HG03097 (cell line): ENCODE measurements at regions not wholly inside any gene's neighbourhood (a gene's known extent, or its start where the extent isn't known, plus 50 kb on each side); places are given as distances from the start of the nearest gene placed in this dataset.
"Not testable (repeated sequence)": the region's sequence is repeated elsewhere in the genome, so short reads cannot be mapped to it uniquely, and the experiment has no call there.

ENCODE experiments used
- ATAC-seq: cut with Tn5 transposase; IDR thresholded peaks from one replicate; pipeline ENCODE4 v1.9.1; 2021; ENCODE audit not compliant: unreplicated experiment, low FRiP score

DNA sequence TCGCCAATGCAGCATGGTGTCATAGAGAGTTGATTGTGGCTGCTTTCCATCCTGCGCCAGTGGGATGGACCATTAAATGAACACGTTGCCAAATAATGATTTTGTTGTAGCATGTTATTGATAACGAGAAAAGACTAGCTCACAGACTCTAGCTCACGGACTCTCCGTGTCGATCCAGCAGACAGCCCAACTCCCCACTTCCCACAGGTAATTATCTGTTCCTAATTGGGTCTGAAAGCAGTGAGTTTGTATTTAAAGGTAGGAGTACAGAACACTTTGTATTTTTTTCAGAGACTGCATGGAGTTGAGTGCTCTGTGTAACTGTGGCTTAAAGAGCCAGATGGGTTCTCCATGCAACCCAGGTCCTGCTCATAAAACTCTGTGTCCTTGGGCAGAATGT lies 1250.5 kb downstream of the TYW1 start:
- ATAC-seq: no peak

DNA sequence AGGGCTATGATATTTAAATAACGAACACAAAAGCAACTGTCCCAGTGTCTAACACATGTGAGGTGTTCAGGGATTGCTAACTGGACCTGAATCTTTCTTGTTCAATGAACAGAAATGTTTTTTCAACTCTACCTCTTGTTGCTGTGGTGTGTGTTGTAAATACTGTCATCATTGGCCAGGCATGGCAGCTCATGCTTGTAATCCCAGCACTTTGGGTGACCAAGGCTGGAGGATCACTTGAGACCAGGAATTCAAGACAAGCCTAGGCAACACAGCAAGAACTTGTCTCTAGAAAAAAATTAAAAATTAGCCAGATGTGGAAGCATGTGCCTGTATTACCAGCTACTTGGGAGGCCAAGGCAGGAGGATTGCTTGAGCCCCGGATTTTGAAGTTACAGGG lies 1250.9 kb downstream of the TYW1 start:
- ATAC-seq: no peak

DNA sequence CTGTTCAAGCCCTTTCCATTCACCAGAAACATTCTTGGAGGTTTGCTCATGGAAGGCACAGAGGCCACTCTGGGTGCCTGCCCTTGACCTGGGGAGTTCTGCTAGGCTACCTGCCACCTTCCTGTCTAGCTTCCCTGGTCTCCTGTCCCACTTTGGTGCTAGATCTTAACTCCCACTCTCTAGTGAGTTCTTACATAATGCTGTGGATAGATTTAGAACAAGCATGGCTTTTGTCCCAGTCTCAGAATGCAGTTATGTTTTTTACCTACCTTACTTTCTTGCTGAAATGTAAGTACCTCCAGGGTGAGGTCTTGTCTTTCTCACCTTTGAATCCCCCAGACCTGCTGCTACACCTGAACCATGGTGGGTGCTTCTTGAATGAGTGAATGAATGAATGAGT lies 1252.3 kb downstream of the TYW1 start:
- no peak for ATAC-seq

DNA sequence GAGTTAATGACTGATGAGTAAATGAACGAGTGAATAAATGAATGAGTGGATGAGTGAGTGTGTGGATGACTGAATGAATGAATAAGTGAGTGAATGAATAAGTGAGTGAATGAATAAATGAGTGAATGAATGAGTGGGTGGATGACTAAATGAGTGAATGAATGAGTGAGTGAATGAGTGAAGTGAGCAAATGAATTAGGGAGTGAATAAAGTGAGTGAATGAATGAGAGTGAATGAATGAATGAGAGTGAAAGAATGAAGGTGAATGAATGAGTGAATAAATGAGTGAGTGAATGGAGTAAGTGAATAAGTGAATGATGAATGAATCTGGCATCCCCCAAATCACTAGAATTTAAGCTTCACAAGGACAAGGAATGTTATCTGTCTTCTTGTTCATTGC lies 1253.0 kb downstream of the TYW1 start:
- ATAC-seq: no peak

DNA sequence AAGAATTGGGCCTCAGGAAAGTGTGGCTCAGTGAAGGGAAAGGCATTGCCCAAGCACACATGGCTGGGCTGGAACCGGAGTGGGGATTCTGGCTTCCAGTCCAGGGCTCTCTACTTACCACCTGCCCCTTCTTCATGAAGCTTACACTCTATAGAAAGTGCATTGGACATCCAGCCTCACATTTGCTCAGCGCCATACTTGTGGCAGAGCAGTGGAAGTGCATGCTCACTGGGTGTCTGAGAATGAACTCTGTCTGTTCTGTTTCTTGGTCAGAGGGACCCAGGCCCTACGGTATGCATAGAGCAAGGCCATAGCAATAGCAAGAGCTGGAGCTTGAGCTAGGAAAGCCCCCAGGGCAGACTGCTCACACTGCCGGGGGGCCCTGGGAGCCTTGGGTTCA lies 1253.5 kb downstream of the TYW1 start:
- no peak for ATAC-seq

DNA sequence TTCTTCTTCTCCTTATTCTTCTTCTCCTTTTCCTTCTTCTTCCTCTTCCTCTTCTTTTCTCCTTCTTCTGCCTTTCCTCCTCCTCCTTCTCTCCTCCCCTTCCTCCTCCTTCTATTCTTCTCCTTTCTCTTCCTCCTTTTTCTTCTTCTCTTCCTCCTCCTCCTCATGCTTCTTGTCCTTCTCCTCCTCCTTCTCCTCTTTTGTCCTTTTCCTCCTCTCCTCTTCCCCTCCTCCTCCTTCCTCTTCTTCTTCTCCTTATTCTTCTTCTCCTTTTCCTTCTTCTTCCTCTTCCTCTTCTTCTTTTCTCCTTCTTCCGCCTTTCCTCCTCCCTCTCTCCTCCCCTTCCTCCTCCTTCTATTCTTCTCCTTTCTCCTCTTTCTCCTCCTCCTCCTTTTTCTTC lies 1258.2 kb downstream of the TYW1 start:
- not testable (repeated sequence) for ATAC-seq

DNA sequence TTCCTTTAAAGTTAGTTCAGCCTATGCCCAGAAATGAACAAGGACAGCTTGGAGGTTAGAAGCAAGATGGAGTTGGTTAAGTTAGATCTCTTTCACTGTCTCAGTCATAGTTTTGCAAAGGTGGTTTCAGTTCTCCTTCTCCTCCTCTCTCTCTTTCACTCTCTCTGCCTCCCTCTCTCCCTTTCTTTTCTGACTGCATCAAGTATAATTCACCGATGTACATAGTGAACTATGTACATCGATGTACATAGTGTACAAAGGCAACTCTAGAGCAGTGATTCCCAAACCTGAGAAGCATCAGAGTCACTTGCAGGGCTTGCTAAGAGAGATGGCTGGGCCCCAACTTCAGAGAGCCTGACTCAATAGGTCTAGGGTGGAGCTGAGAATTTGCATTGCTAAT lies 1259.7 kb downstream of the TYW1 start:
- ATAC-seq: no peak

DNA sequence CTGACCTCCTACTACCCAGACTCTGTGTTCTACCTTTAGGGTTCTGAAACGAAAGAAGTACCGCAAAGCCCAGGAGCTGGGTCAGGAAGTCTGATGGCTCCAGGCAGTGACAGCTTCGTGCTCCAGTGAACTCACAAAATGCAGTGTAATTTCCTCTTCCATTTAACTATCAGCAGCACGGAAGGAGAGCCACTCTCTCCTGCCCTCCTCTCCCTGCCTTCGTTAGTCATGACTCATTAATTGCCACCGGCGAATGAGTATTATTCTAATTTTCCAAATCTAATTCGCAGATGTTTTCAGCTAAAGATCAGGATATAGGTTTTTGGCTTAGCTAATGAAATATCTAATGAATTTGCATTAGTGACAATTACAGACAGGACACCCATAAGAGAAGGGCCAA lies 1262.0 kb downstream of the TYW1 start:
- ATAC-seq: no peak

DNA sequence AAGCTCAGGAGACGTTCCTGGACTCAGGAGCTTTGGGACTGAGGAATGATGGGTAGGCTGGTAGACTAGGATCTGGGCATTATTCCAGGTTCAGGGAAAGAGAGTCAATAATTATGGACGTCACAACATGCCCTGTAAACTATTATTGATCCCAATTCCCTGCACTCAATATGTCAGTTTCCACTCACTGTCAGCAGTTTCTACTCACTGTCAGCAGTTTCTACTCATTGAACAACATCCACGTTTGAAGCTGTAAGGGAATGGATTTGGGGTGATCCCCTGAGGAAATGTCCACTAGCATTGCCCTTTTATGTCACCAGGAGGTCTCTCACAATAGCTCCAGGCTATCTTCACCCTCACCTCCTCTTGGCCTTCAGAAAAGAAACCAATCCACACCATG lies 1268.6 kb downstream of the TYW1 start:
- ATAC-seq: no peak

DNA sequence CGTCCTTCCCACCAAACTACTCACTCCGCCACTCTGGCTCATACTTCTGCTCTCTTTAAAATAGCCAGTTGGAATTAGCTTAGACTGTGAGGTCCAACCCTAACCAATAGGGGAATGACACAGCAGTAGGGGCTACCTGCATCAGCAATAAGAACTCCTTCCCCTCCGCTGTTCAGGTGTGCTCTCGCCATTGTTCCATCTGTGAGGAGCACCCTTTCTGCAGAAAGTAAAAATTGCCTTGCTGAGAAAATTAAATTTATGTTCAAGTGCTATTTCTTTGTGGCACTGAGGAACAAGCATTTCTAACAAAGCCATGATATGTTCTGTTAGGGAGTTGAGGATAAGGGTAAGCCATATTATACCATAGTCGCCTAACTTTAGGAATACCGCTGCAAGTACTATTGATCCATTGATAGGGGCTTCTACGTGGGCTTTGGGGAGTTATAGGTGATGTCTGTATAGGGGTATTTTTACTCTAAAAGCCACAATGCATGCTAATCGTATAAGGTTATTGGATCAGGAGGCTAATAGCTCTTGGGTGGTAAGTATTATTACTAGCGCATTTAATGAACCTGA lies 1269.5 kb downstream of the TYW1 start:
- no peak for ATAC-seq

DNA sequence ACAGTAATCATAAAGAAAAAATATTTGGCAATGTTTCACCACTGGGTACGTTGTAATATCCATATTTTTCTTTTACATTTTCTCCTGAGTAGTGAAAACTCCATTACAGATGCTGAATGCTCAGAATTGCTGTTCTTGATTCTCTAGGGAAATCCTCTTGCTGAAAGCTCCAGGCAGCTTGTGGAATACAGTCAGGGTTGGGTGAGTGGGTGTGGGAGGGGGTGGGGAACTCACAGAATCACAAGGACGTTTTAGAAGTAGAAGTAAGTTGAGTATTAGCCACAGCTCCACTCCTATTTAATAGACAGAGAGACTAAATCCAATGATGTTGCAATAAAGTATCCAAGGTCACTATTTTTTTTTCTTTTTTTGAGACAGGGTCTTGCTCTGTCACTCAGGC lies 1270.9 kb downstream of the TYW1 start:
- ATAC-seq: no peak

DNA sequence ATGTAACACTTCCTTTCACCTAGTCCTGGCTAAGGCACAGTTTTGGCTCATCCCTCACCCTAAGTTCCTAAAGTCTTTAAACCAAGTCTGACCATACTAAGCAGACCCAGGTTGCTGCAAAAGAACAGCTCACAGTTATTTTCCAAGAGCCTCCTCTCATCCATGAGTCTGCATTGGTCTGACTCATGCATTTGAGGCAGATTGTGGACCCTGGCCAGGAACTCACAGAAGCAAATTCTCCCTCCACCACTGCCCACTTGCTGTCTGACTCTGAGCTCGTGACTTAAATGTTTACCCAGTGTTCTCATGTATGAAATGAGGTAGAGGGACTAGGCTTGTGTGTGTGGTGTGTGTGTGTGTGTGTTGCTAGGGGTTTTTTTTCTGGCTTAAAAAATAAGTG lies 1272.8 kb downstream of the TYW1 start:
- ATAC-seq: no peak

DNA sequence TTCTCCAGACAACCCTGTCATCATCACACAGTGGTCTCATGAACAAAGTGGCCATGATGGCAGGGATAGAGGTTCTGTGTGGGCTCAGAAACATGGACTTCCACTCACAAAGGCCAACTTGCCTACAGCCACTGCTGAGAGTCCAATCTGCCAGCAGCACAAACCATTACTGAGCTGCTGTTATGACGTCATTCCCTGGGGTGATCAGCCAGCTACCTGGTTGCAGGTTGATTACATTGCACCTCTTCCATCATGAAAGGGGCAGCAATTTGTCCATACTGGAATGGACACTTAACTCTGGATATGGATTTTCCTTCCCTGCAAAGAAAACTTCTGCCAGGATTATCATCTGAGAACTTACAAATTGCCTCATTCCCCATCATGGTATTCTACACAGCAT lies 1275.9 kb downstream of the TYW1 start:
- ATAC-seq: no peak

DNA sequence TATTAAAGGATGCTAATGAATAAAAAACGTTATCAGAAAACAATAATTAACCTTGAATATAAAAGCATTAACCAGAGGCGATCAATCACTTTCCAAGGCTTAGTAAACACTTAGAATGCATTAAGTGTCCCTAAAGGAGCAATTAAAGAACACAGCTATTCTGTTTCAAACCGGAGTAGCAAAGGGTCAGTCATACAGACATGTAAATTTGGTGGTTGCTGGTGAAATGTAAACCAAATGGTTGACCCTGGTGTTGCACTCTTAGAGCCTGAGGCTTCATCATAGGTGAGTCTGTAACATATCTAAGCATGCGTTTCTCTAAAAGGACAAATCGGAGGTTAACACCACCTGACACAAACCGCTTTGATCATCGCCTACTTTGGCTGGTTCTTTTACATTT lies 1280.1 kb downstream of the TYW1 start:
- ATAC-seq: no peak

DNA sequence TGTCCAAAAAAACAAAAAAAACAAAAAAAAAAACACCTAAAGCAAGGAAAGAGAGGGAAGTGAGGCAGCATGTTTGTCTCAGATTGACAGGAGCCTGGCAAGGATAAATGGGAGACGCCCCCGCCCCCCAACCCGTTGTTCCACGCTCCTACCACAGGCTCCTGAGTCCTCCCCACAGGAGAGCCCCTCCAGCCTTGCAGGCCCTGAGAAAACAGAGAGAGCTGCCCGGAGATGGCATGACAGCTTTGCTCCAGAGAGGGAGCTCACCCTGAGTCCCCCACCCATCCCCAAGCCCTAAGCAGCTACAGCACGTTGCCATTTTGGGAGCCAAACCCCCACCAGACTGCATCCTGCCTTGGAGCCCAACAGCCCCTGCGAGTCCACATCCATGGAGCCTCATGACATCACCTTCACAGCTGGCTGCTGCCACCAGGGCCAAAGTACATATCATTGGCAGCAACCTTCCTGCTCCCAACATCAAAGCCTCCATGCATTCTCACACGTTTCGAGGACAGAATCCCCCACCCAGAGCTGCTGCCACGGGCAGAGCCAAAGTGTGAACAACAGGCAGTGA lies 1283.3 kb downstream of the TYW1 start:
- no peak for ATAC-seq

DNA sequence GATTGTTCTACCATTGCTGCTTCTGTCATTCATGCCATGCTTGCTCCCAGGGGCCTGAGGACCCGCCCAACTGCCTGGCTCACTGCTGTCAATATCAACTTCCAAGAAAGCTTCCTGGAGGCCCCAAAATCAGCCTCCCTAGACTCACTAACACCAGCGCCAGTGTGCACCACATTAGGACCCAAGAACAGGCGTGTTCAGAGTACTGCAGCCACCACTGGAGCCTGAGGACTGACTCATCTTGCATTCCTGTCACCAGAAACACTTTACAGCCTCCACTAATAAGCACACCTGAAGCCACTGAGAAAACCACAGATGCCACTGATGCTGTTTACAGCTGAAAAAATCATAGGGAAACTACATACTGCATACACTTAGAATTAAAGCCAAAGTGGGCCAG lies 1284.3 kb downstream of the TYW1 start:
- no peak for ATAC-seq

DNA sequence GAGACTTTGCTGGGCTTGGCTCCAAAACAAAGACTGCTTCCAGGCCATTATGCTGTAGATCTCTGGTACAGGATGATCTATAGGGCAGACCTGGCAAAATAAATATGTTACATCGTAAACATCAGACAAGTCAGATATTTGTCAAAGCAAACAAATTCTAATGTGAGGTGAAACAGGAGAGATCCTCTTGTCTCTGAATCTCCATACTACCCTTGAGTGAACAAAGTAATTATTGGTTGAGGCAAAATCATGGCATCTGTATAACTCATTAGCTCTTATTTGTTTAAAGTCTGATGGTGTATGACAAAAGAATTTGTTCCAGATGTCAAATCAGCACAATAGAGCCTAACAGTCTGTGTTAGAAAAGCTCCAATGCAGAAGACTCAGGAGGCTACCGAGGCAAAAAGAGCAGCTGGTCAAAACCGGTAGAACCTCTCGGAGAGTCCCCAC lies 1291.5 kb downstream of the TYW1 start:
- ATAC-seq: no peak

DNA sequence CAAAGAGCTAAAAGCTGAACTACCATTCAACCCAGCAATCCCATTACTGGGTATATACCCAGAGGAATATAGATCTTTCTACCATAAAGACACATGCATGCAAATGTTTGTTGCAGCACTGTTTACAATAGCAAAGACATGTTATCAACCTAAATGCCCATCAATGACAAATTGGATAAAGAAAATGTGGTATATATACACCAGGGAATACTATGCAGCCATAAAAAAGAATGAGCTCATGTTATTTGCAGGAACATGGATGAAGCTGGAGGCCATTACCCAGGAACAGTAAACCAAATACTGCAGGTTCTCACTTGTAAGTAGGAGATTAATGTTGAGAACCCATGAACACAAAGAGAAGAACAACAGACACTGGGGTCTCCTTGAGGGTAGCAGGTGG lies 1295.1 kb downstream of the TYW1 start:
- ATAC-seq: no peak

DNA sequence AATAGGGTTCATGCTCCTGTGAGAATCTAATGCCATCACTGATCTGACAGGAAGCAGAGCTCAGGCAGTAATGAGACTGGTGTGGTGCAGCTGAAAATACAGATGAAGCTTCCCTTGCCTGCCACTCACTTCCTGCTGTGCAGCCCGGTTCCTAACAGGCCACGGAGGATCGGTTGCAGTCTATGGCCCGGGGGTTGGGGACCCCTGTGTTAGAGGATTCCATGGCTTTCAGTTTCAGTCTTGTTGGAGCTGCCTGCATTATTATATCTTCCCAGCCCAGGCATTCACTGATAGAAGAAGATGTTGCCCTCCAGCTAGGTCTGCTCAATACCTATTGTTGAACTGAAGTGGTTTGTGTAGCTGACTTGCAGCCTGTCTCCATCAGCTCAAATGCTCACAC lies 1298.8 kb downstream of the TYW1 start:
- no peak for ATAC-seq

DNA sequence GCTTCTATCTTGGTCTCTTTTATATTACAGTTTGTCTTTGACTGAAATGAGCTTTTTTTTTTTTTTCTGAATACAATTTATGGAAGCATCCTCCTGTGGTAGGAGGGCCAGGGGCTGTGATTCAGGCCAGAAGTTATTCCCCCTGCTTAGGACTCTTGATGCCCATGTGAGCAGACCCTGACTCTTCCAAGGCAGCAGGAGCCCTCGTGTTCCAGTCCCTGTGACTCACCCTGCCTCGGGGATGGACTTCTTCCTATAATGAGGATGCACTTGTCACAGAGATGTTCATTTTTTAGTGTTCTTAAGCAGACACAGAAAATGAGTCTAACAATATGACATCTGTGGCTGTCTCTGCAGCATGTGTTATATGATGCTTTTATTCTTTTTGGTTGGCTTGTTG lies 1293.7 kb upstream of the AUTS2 start:
- ATAC-seq: no peak

DNA sequence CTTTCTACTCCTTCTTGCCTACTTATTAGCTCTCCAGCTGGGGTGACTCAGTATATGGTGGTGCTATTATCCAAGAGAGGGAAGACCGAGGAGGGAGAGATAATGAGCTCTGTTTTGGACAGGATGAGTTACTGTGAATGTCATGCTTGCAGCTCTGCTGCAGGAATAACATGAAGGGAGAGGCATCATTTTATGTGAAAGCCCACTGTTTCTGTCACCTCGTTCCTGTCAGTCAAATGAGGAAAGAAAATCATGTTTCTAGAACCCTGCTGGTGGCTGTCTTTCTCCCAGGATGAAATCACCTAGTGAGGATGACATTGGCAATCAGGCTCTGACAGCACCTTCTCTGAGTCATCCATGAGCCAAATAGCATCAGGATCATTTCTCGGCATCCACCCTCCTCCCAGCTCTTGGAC lies 1291.6 kb upstream of the AUTS2 start:
- ATAC-seq: no peak

DNA sequence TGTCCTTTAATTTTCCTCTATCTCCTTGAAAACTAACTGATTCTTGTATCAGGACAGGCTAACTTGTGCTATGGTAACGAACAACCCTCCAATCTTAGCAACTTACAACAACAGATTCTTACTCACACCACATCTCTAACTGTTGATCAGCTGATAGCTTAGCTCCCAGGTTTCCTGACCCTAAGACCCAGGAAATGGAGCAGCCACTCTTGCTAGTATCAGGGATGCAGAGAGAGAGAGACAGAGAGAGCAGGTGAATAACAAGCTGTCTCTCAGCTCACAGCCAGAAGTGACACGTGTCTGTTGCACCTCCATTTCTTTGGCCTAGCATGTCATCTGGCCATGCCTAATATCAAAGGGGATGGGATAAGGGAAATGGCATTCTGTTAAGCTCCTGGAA lies 1289.0 kb upstream of the AUTS2 start:
- no peak for ATAC-seq

DNA sequence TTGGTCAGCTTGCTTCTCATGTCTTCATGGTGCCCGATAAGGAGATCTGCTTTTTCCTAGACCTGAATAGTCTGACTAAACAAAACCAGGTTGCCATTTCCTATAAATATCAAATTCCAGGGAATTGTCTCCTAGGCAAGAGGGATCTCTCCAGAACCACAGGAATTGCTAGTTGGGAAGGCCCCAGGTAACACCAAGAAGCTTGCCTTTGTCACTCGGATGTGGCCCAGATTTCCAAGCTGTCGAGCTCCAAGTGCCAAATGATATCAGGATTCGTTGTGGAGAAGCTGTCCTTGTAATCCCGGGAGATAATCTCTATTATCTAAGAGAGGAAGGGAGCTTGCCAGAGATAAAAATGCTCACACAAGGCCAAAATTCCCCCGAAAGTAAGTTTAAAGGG lies 1288.5 kb upstream of the AUTS2 start:
- no peak for ATAC-seq
